ENCODE measurements at regions not wholly inside any gene's neighbourhood (a gene's known extent, or its start where the extent isn't known, plus 50 kb on each side); places are given as distances from the start of the nearest gene placed in this dataset.

GRCh38 chr4:71976523-71976922 is 55.3 kb upstream of the NPFFR2 start (continued):
- no peak for TF ChIP-seq KDM1A (IDR thresholded peaks at IDR 0.05; ENCODE audit: borderline replicate concordance, low read length)
- no peak for TF ChIP-seq TEAD4 (IDR thresholded peaks at IDR 0.05; ENCODE audit: low read depth, low read length)
- TF ChIP-seq ATF3 (IDR thresholded peaks at IDR 0.05; ENCODE audit: insufficient read depth, low read depth, low read length): no peak
- no peak for TF ChIP-seq SAP30 (IDR thresholded peaks at IDR 0.05; ENCODE audit: insufficient read depth, insufficient replicate concordance, low read length)
